Sigmoid colon (tissue), 6 donors: ENCODE measurements at regions not wholly inside any gene's neighbourhood (a gene's known extent, or its start where the extent isn't known, plus 50 kb on each side); places are given as distances from the start of the nearest gene placed in this dataset.
"Not testable (repeated sequence)": the region's sequence is repeated elsewhere in the genome, so short reads cannot be mapped to it uniquely, and the experiment has no call there.

ENCODE experiments used
- DNase-seq: peaks from one replicate; pipeline ENCODE4 v3.0.0-alpha.2; 2019
- H3K27ac ChIP-seq, 4 donors: fragments of 200-600 bp; sonication (generic); one replicate each; pipeline ENCODE4 v1.5.1; 2016 to 2019; ENCODE audit warnings: mild to moderate bottlenecking in 1 of 4
- H3K27me3 ChIP-seq, 3 donors: fragments of 200-600 bp; sonication (generic); one replicate each; pipeline ENCODE4 v1.5.1; 2019; ENCODE audit warnings: mild to moderate bottlenecking in 1 of 3
- H3K36me3 ChIP-seq, 4 donors: fragments of 200-600 bp; sonication (generic); one replicate each; pipeline ENCODE4 v1.5.1; 2016 to 2019
- H3K4me1 ChIP-seq, 4 donors: fragments of 200-600 bp; sonication (generic); one replicate each; pipeline ENCODE4 v1.5.1; 2017 to 2019
- H3K4me3 ChIP-seq, 4 donors: fragments of 200-600 bp; sonication (generic); one replicate each; pipeline ENCODE4 v1.5.1; 2017 to 2019; ENCODE audit warnings: mild to moderate bottlenecking in 2 of 4, moderate library complexity in 1 of 4
- H3K9me3 ChIP-seq, 4 donors: fragments of 200-600 bp in 3 of 4; sonication (generic) in 3 of 4; one replicate each; pipeline versions ENCODE4 v1.5.1 to v1.6.1; 2013 to 2019
- EP300 ChIP-seq, 4 donors: sonication (generic); formaldehyde crosslinking; IDR thresholded peaks; one replicate each; pipeline ENCODE4 v1.6.1; 2017; ENCODE audit warnings: antibody characterized with exemption in 4 of 4
- POLR2A ChIP-seq, 2 donors: fragments of 450-650 bp; IDR thresholded peaks; one replicate each; pipeline ENCODE4 v1.6.1; 2016; ENCODE audit warnings: antibody characterized with exemption in 2 of 2, mild to moderate bottlenecking in 2 of 2, moderate library complexity in 2 of 2
- POLR2AphosphoS5 ChIP-seq, 4 donors: sonication (generic); formaldehyde crosslinking; IDR thresholded peaks; one replicate each; pipeline ENCODE4 v1.6.1; 2017; ENCODE audit warnings: antibody characterized with exemption in 4 of 4
- WGBS, 2 donors: extraction: QIAGEN DNeasy Blood & Tissue Kit; methylation state at CpG; one replicate each; pipeline ENCODE4 v1.1.7; 2013; 5-methylcytosine and 5-hydroxymethylcytosine counted together
- intact Hi-C: fragments of 100-400 bp; cut with DNase I; formaldehyde crosslinking; loops from one replicate; pipeline ENCODE4 v1.15.1; 2023
- TF ChIP-seq, protein P1 (sequence below), 4 experiments: fragments of 450-650 bp in 3 of 4; fragments of 200-600 bp in 1 of 4; IDR thresholded peaks; one replicate each; pipeline ENCODE4 v1.5.1; 2016 to 2019; ENCODE audit warnings: antibody characterized with exemption in 4 of 4, mild to moderate bottlenecking in 3 of 4, moderate library complexity in 2 of 4
- donor health status: healthy with polysubstance abuse.
- donor health status: healthy.

GRCh38 chr4:56134266-56134665 is 185.5 kb downstream of the CEP135 start:
- no peaks in the 10 kb centered on the region for H3K36me3 ChIP-seq
- intact Hi-C loops, result no loop called here
- WGBS, 2 donors, result 63 to 91% methylated on average over 2 of the region's 2 CpGs
- TF ChIP-seq EP300 (IDR thresholded peaks at IDR 0.05), result no peak
- no peak for TF ChIP-seq POLR2AphosphoS5 (IDR thresholded peaks at IDR 0.05)
- peak overlapping the region in 1 of 4 donors; percentile 8 for H3K27ac ChIP-seq
- H3K4me3 ChIP-seq, result no peak overlapping the region
- H3K27me3 ChIP-seq, result no peaks in the 10 kb centered on the region
- H3K9me3 ChIP-seq, result no peaks in the 10 kb centered on the region
- H3K4me1 ChIP-seq, result no peaks in the 10 kb centered on the region
- no peak for DNase-seq

- DNase-seq, result no peak
- H3K4me3 ChIP-seq, result no peak overlapping the region
- intact Hi-C loops, result no loop called here
- no peaks in the 10 kb centered on the region for H3K4me1 ChIP-seq
- 86 to 87% methylated on average over 3 of the region's 3 CpGs for WGBS, 2 donors
- H3K36me3 ChIP-seq, result no peaks in the 10 kb centered on the region
- H3K27me3 ChIP-seq, result no peaks in the 10 kb centered on the region
- H3K9me3 ChIP-seq, result no peaks in the 10 kb centered on the region
- TF ChIP-seq, protein P1, sequence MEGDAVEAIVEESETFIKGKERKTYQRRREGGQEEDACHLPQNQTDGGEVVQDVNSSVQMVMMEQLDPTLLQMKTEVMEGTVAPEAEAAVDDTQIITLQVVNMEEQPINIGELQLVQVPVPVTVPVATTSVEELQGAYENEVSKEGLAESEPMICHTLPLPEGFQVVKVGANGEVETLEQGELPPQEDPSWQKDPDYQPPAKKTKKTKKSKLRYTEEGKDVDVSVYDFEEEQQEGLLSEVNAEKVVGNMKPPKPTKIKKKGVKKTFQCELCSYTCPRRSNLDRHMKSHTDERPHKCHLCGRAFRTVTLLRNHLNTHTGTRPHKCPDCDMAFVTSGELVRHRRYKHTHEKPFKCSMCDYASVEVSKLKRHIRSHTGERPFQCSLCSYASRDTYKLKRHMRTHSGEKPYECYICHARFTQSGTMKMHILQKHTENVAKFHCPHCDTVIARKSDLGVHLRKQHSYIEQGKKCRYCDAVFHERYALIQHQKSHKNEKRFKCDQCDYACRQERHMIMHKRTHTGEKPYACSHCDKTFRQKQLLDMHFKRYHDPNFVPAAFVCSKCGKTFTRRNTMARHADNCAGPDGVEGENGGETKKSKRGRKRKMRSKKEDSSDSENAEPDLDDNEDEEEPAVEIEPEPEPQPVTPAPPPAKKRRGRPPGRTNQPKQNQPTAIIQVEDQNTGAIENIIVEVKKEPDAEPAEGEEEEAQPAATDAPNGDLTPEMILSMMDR (IDR thresholded peaks at IDR 0.05), result no peak
- TF ChIP-seq POLR2AphosphoS5 (IDR thresholded peaks at IDR 0.05), result no peak
- TF ChIP-seq POLR2A (IDR thresholded peaks at IDR 0.05), result no peak
- no peak for TF ChIP-seq EP300 (IDR thresholded peaks at IDR 0.05)
- no peak overlapping the region for H3K27ac ChIP-seq
Measured at GRCh38 chr4:56132835-56133234, 184.1 kb downstream of the CEP135 start.

DNA sequence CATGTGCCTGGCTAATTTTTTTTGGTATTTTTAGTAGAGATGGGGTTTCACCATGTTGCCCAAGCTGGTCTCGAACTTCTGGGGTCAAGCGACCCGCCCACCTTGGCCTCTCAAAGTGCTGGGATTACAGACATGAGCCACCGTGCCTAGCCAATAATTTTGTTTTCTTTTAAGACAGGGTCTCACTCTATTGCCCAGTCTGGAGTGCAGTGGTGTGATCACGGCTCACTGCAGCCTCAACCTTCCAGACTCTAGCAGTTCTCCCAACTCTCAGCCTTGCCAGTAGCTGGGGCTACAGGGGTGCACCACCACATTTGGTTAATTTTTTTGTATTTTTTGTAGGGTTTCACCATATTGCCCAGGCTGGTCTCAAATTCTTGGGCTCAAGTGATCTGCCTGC is 183.4 kb downstream of the CEP135 start:
- H3K36me3 ChIP-seq, H3K27ac ChIP-seq, H3K4me1 ChIP-seq, H3K4me3 ChIP-seq, H3K9me3 ChIP-seq, DNase-seq, intact Hi-C loops, H3K27me3 ChIP-seq: not testable (repeated sequence)
- WGBS, 2 donors, result 82 to 86% methylated on average over 5 of the region's 5 CpGs

GRCh38 chr4:56130606-56131155 is 181.9 kb downstream of the CEP135 start:
- Histone ChIP-seq H3K27ac (no peak overlapping the region), H3K9me3 (no peaks in the 10 kb centered on the region), H3K4me1 (no peaks in the 10 kb centered on the region), H3K27me3 (no peaks in the 10 kb centered on the region), H3K36me3 (no peaks in the 10 kb centered on the region), H3K4me3 (no peak overlapping the region)
- DNase-seq, result no peak
- intact Hi-C loops, result no loop called here
- TF ChIP-seq, protein P1 (IDR thresholded peaks at IDR 0.05), result no peak
- TF ChIP-seq POLR2AphosphoS5 (IDR thresholded peaks at IDR 0.05) (no peak), EP300 (IDR thresholded peaks at IDR 0.05) (no peak), POLR2A (IDR thresholded peaks at IDR 0.05) (no peak)

DNA sequence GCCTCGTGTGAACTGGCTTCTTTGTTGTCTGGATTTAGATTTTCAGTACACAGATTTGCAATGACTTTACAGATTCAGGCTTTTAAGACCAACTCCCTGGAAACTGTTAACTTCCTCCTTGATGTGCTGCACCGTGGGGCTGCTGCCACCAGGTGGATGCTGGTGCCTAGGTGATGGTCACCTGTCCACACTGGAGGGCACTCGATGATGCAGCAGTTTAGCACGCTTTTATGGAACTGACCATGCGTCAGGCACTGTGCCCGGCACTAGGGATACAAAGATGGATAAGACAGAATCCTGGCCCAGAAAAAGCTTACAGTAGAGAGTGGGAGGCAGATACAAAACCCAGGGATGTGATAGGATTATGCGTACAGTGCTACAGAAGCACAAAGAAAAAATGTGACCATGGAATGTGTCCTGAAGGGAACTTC is 180.7 kb downstream of the CEP135 start:
- no peak for TF ChIP-seq POLR2AphosphoS5 (IDR thresholded peaks at IDR 0.05)
- TF ChIP-seq EP300 (IDR thresholded peaks at IDR 0.05), result no peak
- TF ChIP-seq, protein P1 (IDR thresholded peaks at IDR 0.05), result peak in 1 of 4 experiments; percentile 43
- TF ChIP-seq POLR2A (IDR thresholded peaks at IDR 0.05), result no peak
- intact Hi-C loops, result no loop called here
- Histone ChIP-seq H3K4me3 (no peak overlapping the region), H3K27me3 (no peaks in the 10 kb centered on the region), H3K27ac (no peak overlapping the region), H3K36me3 (no peaks in the 10 kb centered on the region), H3K4me1 (no peaks in the 10 kb centered on the region), H3K9me3 (no peaks in the 10 kb centered on the region)
- DNase-seq, result no peak
- WGBS, 2 donors, result 27 to 56% methylated on average over 7 of the region's 7 CpGs

GRCh38 chr4:56128213-56128612 is 179.5 kb downstream of the CEP135 start:
- intact Hi-C loops, result no loop called here
- no peaks in the 10 kb centered on the region for H3K27me3 ChIP-seq

More at GRCh38 chr4:56128213-56128612, 179.5 kb downstream of the CEP135 start:
- TF ChIP-seq POLR2AphosphoS5 (IDR thresholded peaks at IDR 0.05) (no peak), EP300 (IDR thresholded peaks at IDR 0.05) (no peak), POLR2A (IDR thresholded peaks at IDR 0.05) (no peak)
- TF ChIP-seq, protein P1 (IDR thresholded peaks at IDR 0.05), result no peak
- no peaks in the 10 kb centered on the region for H3K36me3 ChIP-seq
- H3K9me3 ChIP-seq, result no peaks in the 10 kb centered on the region
- no peak overlapping the region for H3K4me3 ChIP-seq
- H3K4me1 ChIP-seq, result no peaks in the 10 kb centered on the region
- no peak overlapping the region for H3K27ac ChIP-seq
- DNase-seq, result no peak
- 50 to 53% methylated on average over 2 of the region's 2 CpGs for WGBS, 2 donors
